H9 (cell line): ENCODE measurements at regions not wholly inside any gene's neighbourhood (a gene's known extent, or its start where the extent isn't known, plus 50 kb on each side); places are given as distances from the start of the nearest gene placed in this dataset.

ENCODE experiments used
- DNase-seq: peaks from one replicate; pipeline ENCODE4 v3.0.0-alpha.2; 2017
- H2AFZ ChIP-seq: one replicate; pipeline ENCODE4 v1.6.1; 2013; ENCODE audit warnings: mild to moderate bottlenecking, low read length, control low read depth, moderate library complexity
- H2AK5ac ChIP-seq: 2 replicates; pipeline ENCODE4 v1.6.1; 2013; ENCODE audit warnings: low read length, control low read depth, mixed read lengths; ENCODE audit not compliant: insufficient read length
- H2BK120ac ChIP-seq: one replicate; pipeline ENCODE4 v1.6.1; 2013; ENCODE audit warnings: low read depth, mild to moderate bottlenecking, low read length, control low read depth, inconsistent platforms; ENCODE audit not compliant: poor library complexity, severe bottlenecking
- H2BK12ac ChIP-seq: 2 replicates; pipeline ENCODE4 v1.6.1; 2013; ENCODE audit warnings: low read length, control low read depth, mixed read lengths, low read depth; ENCODE audit not compliant: insufficient read length
- H2BK15ac ChIP-seq: 2 replicates; pipeline ENCODE4 v1.6.1; 2013; ENCODE audit warnings: low read depth, low read length, control low read depth
- H2BK20ac ChIP-seq: one replicate; pipeline ENCODE4 v1.6.1; 2013; ENCODE audit warnings: low read depth, mild to moderate bottlenecking, low read length, control low read depth, inconsistent platforms; ENCODE audit not compliant: poor library complexity, severe bottlenecking
- H2BK5ac ChIP-seq: 2 replicates; pipeline ENCODE4 v1.6.1; 2013; ENCODE audit warnings: low read length, control low read depth, mixed read lengths; ENCODE audit not compliant: insufficient read length
- H3K14ac ChIP-seq: 2 replicates; pipeline ENCODE4 v1.6.1; 2013; ENCODE audit warnings: low read length, control low read depth; ENCODE audit not compliant: insufficient read depth
- H3K18ac ChIP-seq: 2 replicates; pipeline ENCODE4 v1.6.1; 2013; ENCODE audit warnings: low read depth, mild to moderate bottlenecking, mixed read lengths, low read length, control low read depth; ENCODE audit not compliant: insufficient read length
- H3K23ac ChIP-seq: 2 replicates; pipeline ENCODE4 v1.6.1; 2013; ENCODE audit warnings: low read length, control low read depth, mixed read lengths, low read depth; ENCODE audit not compliant: insufficient read length
- H3K23me2 ChIP-seq: 2 replicates; pipeline ENCODE4 v1.6.1; 2013; ENCODE audit warnings: low read depth, mild to moderate bottlenecking, mixed read lengths, low read length, control low read depth; ENCODE audit not compliant: insufficient read length, poor library complexity, severe bottlenecking
- H3K27ac ChIP-seq: 2 replicates; pipeline ENCODE4 v1.5.1; 2013; ENCODE audit warnings: low read length, control low read depth, mixed read lengths, low read depth; ENCODE audit not compliant: insufficient read length
- H3K27me3 ChIP-seq: 2 replicates; pipeline ENCODE4 v1.6.1; 2013; ENCODE audit warnings: low read length, control low read depth, inconsistent platforms; ENCODE audit not compliant: insufficient read depth
- H3K4ac ChIP-seq: 2 replicates; pipeline ENCODE4 v1.6.1; 2013; ENCODE audit warnings: low read depth, mild to moderate bottlenecking, control low read depth, inconsistent platforms, low read length, moderate library complexity
- H3K4me1 ChIP-seq: 2 replicates; pipeline ENCODE4 v1.6.1; 2013; ENCODE audit warnings: low read length, control low read depth, inconsistent platforms; ENCODE audit not compliant: insufficient read depth
- H3K4me2 ChIP-seq: 2 replicates; pipeline ENCODE4 v1.6.1; 2013; ENCODE audit warnings: low read length, control low read depth, mixed read lengths; ENCODE audit not compliant: insufficient read length, insufficient read depth
- H3K56ac ChIP-seq: 2 replicates; pipeline ENCODE4 v1.6.1; 2013; ENCODE audit warnings: low read depth, mild to moderate bottlenecking, mixed read lengths, low read length, control low read depth; ENCODE audit not compliant: insufficient read length
- H3K79me1 ChIP-seq: 2 replicates; pipeline ENCODE4 v1.6.1; 2013; ENCODE audit warnings: low read depth, mild to moderate bottlenecking, moderate library complexity, low read length, control low read depth, inconsistent platforms; ENCODE audit not compliant: insufficient read depth, poor library complexity, severe bottlenecking
- H3K79me2 ChIP-seq: 2 replicates; pipeline ENCODE4 v1.6.1; 2013; ENCODE audit warnings: low read length, control low read depth, inconsistent platforms; ENCODE audit not compliant: insufficient read depth
- H3K9ac ChIP-seq: 2 replicates; pipeline ENCODE4 v1.6.1; 2013; ENCODE audit warnings: low read length, control low read depth, mixed read lengths; ENCODE audit not compliant: insufficient read length; ENCODE audit errors: extremely low read depth
- H3K9me3 ChIP-seq: one replicate; pipeline ENCODE4 v1.6.1; 2013; ENCODE audit warnings: low read depth, low read length, inconsistent platforms; ENCODE audit not compliant: control insufficient read depth
- H3T11ph ChIP-seq: one replicate; pipeline ENCODE4 v1.6.1; 2013; ENCODE audit warnings: mild to moderate bottlenecking, low read length, control low read depth, inconsistent platforms
- H4K20me1 ChIP-seq: one replicate; pipeline ENCODE4 v1.6.1; 2013; ENCODE audit not compliant: control insufficient read depth, insufficient read length, insufficient read depth
- H4K5ac ChIP-seq: 2 replicates; pipeline ENCODE4 v1.6.1; 2013; ENCODE audit warnings: low read depth, mild to moderate bottlenecking, mixed read lengths, low read length, control low read depth; ENCODE audit not compliant: insufficient read length
- H4K8ac ChIP-seq: replicated peaks from 2 replicates; pipeline ENCODE4 v1.6.1; 2013; ENCODE audit warnings: low read length, control low read depth, mixed read lengths, low read depth; ENCODE audit not compliant: insufficient read length
- H4K91ac ChIP-seq: 2 replicates; pipeline ENCODE4 v1.6.1; 2013; ENCODE audit warnings: low read depth, mild to moderate bottlenecking, moderate library complexity, mixed read lengths, low read length, control low read depth; ENCODE audit not compliant: insufficient read length
- H3K27ac Mint-ChIP-seq, 3 experiments: 2 replicates in 2 of 3; 3 replicates in 1 of 3; pipeline ENCODE4 v1.8.0; 2020 to 2021; ENCODE audit warnings: mixed read lengths in 3 of 3, mild to moderate bottlenecking in 1 of 3, moderate library complexity in 1 of 3
- H3K27me3 Mint-ChIP-seq: 2 replicates; pipeline ENCODE4 v1.8.0; 2021; ENCODE audit warnings: low read depth, mild to moderate bottlenecking, moderate library complexity, mixed read lengths
- H3K36me3 Mint-ChIP-seq, 3 experiments: 2 replicates in 2 of 3; 3 replicates in 1 of 3; pipeline ENCODE4 v1.8.0; 2020 to 2021; ENCODE audit warnings: low read depth in 3 of 3, mixed read lengths in 3 of 3; ENCODE audit not compliant: insufficient read depth in 1 of 3
- H3K4me1 Mint-ChIP-seq, 2 experiments: 2 replicates each; pipeline ENCODE4 v1.8.0; 2020; ENCODE audit warnings: mixed read lengths in 2 of 2
- H3K4me3 Mint-ChIP-seq, 2 experiments: 2 replicates in 1 of 2; 3 replicates in 1 of 2; pipeline ENCODE4 v1.8.0; 2020 to 2021; ENCODE audit warnings: mild to moderate bottlenecking in 2 of 2, mixed read lengths in 2 of 2, moderate library complexity in 1 of 2
- H3K9me3 Mint-ChIP-seq, 2 experiments: 2 replicates in 1 of 2; 3 replicates in 1 of 2; pipeline ENCODE4 v1.8.0; 2020; ENCODE audit warnings: mild to moderate bottlenecking in 2 of 2, mixed read lengths in 2 of 2, moderate library complexity in 1 of 2
- CTCF ChIP-seq: fragments of 200-600 bp; sonication (generic); conservative IDR thresholded peaks from 3 replicates; pipeline ENCODE4 v1.8.0; 2021; ENCODE audit warnings: antibody characterized with exemption, mild to moderate bottlenecking
- WGBS: extraction: QIAGEN DNeasy Blood & Tissue Kit; methylation state at CpG from one replicate; pipeline ENCODE4 v1.1.7; 2013; ENCODE audit warnings: missing lambda C conversion rate, low lambda C conversion rate, mixed read lengths; ENCODE audit not compliant: insufficient read length; ENCODE audit errors: extremely low coverage; 5-methylcytosine and 5-hydroxymethylcytosine counted together

- no peak overlapping the region for H2BK120ac ChIP-seq
- no peak overlapping the region for H3K14ac ChIP-seq
- H2BK5ac ChIP-seq, result no peak overlapping the region
- WGBS, result no CpG with 5 or more reads among the region's 1 CpG
- H4K8ac ChIP-seq, result no peak overlapping the region
- 0 out of 3 replicates have a peak, but pooled peaks have one; percentile 19 for TF ChIP-seq CTCF
- no peak overlapping the region for H3K4me2 ChIP-seq
- H3K27ac Mint-ChIP-seq, result no peak overlapping the region
- H3K4ac ChIP-seq, result no peak overlapping the region
- no peaks in the 10 kb centered on the region for H3K79me2 ChIP-seq
- no peak overlapping the region for H3K23ac ChIP-seq
- H3K4me1 ChIP-seq, result no peaks in the 10 kb centered on the region
- H3K4me3 Mint-ChIP-seq, result no peak overlapping the region
- H3K36me3 Mint-ChIP-seq, result peaks cover 0 to 1% (median 0%) of the 10 kb centered on the region in 3 experiments; a peak in 1 of 7 replicates
- H3K27ac ChIP-seq, result no peak overlapping the region
- no peak overlapping the region for H4K5ac ChIP-seq
- H3K56ac ChIP-seq, result no peak overlapping the region
- peaks cover 0 to 16% of the 10 kb centered on the region in 2 experiments; a peak in 1 of 4 replicates for H3K4me1 Mint-ChIP-seq
- no peaks in the 10 kb centered on the region for H4K20me1 ChIP-seq
- H2BK12ac ChIP-seq, result no peak overlapping the region
- H2BK15ac ChIP-seq, result no peak overlapping the region
- H3K9me3 ChIP-seq, result no peaks in the 10 kb centered on the region
- no peak overlapping the region for H3K18ac ChIP-seq
- no peak overlapping the region for H3K9ac ChIP-seq
- H3K27me3 Mint-ChIP-seq, result peaks cover 16% of the 10 kb centered on the region
- H2AFZ ChIP-seq, result no peak overlapping the region
- no peak overlapping the region for H3T11ph ChIP-seq
- H3K23me2 ChIP-seq, result no peaks in the 10 kb centered on the region
- no peak overlapping the region for H2AK5ac ChIP-seq
- H3K27me3 ChIP-seq, result no peaks in the 10 kb centered on the region
- H2BK20ac ChIP-seq, result no peak overlapping the region
- no peak overlapping the region for H4K91ac ChIP-seq
- no peaks in the 10 kb centered on the region for H3K9me3 Mint-ChIP-seq
- DNase-seq, result no peak
- H3K79me1 ChIP-seq, result no peaks in the 10 kb centered on the region
These were observed 120.3 kb upstream of the CRHR1 start for GRCh38 chr17:45663772-45664171.
